ENCODE measurements at regions not wholly inside any gene's neighbourhood (a gene's known extent, or its start where the extent isn't known, plus 50 kb on each side); places are given as distances from the start of the nearest gene placed in this dataset.

DNA sequence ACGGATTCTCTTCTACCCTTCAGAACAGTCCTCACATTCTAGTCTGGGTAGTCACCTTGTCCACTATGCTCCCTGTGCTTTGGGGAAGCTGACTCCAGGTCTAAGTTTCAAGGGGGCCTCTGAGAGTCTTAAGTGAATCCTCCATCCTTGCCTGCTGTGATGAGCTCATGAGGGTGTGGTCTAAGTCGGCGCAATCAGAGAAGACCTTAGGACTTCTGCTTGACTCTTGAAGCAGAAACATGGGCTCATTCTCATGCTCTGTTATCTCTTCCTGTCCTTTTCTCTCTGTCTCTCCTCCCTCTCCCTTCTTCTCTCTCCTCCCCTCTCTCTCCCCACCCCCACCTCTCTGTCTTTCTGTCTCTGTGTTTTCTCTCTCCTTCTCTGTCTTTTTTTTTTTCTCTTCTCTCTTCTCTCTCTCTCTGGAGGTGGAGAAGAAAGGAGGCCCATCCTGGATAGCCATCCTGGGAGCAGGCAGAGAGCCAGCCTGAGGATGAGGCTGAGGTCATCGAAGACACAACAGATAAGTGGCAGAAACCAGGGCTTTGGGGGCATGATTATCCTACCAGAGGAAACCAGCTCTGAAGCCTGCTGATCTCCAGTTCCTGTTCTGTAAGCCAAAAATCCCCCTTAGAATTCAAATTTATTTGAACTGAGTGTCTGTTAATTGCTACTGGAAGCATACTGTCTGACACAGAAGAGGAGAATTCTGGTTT is 245.6 kb downstream of the SIPA1L2 start:
- no peak overlapping the region for H3K4me3 ChIP-seq (replicated peaks; ENCODE audit: low read depth, low read length)
- no peak for DNase-seq (ENCODE audit: extremely low read depth, insufficient read length)
- TF ChIP-seq, protein P1, sequence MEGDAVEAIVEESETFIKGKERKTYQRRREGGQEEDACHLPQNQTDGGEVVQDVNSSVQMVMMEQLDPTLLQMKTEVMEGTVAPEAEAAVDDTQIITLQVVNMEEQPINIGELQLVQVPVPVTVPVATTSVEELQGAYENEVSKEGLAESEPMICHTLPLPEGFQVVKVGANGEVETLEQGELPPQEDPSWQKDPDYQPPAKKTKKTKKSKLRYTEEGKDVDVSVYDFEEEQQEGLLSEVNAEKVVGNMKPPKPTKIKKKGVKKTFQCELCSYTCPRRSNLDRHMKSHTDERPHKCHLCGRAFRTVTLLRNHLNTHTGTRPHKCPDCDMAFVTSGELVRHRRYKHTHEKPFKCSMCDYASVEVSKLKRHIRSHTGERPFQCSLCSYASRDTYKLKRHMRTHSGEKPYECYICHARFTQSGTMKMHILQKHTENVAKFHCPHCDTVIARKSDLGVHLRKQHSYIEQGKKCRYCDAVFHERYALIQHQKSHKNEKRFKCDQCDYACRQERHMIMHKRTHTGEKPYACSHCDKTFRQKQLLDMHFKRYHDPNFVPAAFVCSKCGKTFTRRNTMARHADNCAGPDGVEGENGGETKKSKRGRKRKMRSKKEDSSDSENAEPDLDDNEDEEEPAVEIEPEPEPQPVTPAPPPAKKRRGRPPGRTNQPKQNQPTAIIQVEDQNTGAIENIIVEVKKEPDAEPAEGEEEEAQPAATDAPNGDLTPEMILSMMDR (IDR thresholded peaks at IDR 0.05; ENCODE audit: insufficient read depth, low read length, poor library complexity, severe bottlenecking) = no peak
- no peaks in the 10 kb centered on the region for H3K36me3 ChIP-seq (ENCODE audit: control insufficient read depth, insufficient read depth, low read length)
- H3K27me3 ChIP-seq (replicated peaks; ENCODE audit: control insufficient read depth, insufficient read depth, low read length) = no peaks in the 10 kb centered on the region

- Histone ChIP-seq H3K36me3 (ENCODE audit: control insufficient read depth, insufficient read depth, low read length) (no peaks in the 10 kb centered on the region), H3K27me3 (replicated peaks; ENCODE audit: control insufficient read depth, insufficient read depth, low read length) (no peaks in the 10 kb centered on the region), H3K4me3 (replicated peaks; ENCODE audit: low read depth, low read length) (no peak overlapping the region)
- no peak for DNase-seq (ENCODE audit: extremely low read depth, insufficient read length)
- TF ChIP-seq, protein P1 (IDR thresholded peaks at IDR 0.05; ENCODE audit: insufficient read depth, low read length, poor library complexity, severe bottlenecking) = no peak
Observed at GRCh38 chr1:232383455-232384123, 246.3 kb downstream of the SIPA1L2 start.

GRCh38 chr1:232382671-232383070 is 247.3 kb downstream of the SIPA1L2 start:
- Histone ChIP-seq H3K4me3 (replicated peaks; ENCODE audit: low read depth, low read length) (no peak overlapping the region), H3K27me3 (replicated peaks; ENCODE audit: control insufficient read depth, insufficient read depth, low read length) (no peaks in the 10 kb centered on the region), H3K36me3 (ENCODE audit: control insufficient read depth, insufficient read depth, low read length) (no peaks in the 10 kb centered on the region)
- TF ChIP-seq, protein P1 (IDR thresholded peaks at IDR 0.05; ENCODE audit: insufficient read depth, low read length, poor library complexity, severe bottlenecking) = no peak
- DNase-seq (ENCODE audit: extremely low read depth, insufficient read length) = no peak

DNA sequence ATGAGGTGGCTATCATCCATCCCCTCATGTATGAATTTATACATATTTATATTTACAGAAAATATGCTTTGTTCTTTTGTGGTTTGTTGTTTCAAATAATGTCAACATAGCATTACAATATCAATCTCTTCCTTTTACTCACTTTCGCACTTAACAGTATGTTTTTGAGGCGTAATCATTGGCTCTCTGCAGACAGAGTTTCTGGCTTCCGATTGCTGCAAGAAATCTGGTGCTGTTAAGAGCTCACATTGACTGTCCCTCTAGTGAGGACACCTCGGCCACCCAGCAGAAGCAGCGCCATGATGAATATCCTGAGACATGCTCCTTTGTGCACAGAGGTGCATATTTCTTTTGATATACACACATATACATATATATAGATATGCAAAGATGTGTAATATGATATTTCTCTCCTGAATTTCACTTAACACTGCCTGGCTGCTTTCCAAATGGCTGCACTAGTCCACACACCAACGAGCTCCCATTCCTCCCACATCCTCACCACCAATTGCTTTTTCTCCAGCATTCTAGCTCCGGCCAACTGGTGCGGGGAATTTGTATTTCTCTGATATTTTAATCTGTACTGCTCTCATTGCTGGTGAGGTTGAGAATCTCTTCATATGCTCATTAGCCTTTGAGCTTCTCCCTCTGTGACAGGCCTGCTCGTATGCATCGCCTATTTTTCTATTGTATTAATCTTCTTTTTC is 248.4 kb downstream of the SIPA1L2 start:
- DNase-seq (ENCODE audit: extremely low read depth, insufficient read length) = no peak
- TF ChIP-seq, protein P1 (IDR thresholded peaks at IDR 0.05; ENCODE audit: insufficient read depth, low read length, poor library complexity, severe bottlenecking) = no peak

GRCh38 chr1:232380596-232380995 is 249.3 kb downstream of the SIPA1L2 start:
- TF ChIP-seq, protein P1 (IDR thresholded peaks at IDR 0.05; ENCODE audit: insufficient read depth, low read length, poor library complexity, severe bottlenecking) = no peak
- Histone ChIP-seq H3K27me3 (replicated peaks; ENCODE audit: control insufficient read depth, insufficient read depth, low read length) (no peaks in the 10 kb centered on the region), H3K36me3 (ENCODE audit: control insufficient read depth, insufficient read depth, low read length) (no peaks in the 10 kb centered on the region), H3K4me3 (replicated peaks; ENCODE audit: low read depth, low read length) (no peak overlapping the region)
- no peak for DNase-seq (ENCODE audit: extremely low read depth, insufficient read length)

More for the DNA sequence above, 248.4 kb downstream of the SIPA1L2 start:
- Histone ChIP-seq H3K27me3 (replicated peaks; ENCODE audit: control insufficient read depth, insufficient read depth, low read length) (no peaks in the 10 kb centered on the region), H3K4me3 (replicated peaks; ENCODE audit: low read depth, low read length) (no peak overlapping the region), H3K36me3 (ENCODE audit: control insufficient read depth, insufficient read depth, low read length) (no peaks in the 10 kb centered on the region)

Measured in GM06990 (cell line).